HepG2 (cell line): ENCODE measurements at regions not wholly inside any gene's neighbourhood (a gene's known extent, or its start where the extent isn't known, plus 50 kb on each side); places are given as distances from the start of the nearest gene placed in this dataset.

Experiments used
- ATAC-seq: fragments of 200-7000 bp; cut with Tn5 transposase; 3 replicates; pipeline ENCODE4 v1.9.1; 2020; ENCODE audit warnings: mild to moderate bottlenecking, moderate library complexity
- BruUV-seq: library from RNA; stranded (reverse); fragments of 400-500 nt; replicated peaks from 2 replicates; lab custom pipeline; 2021; lab: Mats Ljungman, UMichigan
- CTCF ChIA-PET: fragments of 300-600 bp; formaldehyde crosslinking; extraction: SDS; loops from one replicate; lab custom pipeline; 2021; ENCODE audit warnings: low total read pairs, inconsistent platforms, low intra/inter-chr PET ratio; lab: Yijun Ruan, JAX
- POLR2A ChIA-PET: fragments of 350-600 bp; sonication (Branson Sonifier 250); formaldehyde crosslinking; loops from one replicate; lab custom pipeline; 2020; ENCODE audit warnings: antibody characterized with exemption, inconsistent platforms; lab: Yijun Ruan, JAX
- DNase-seq: peaks from one replicate; pipeline ENCODE4 v3.0.0-alpha.2; 2015; ENCODE audit warnings: low spot score
- FAIRE-seq: peaks from 3 replicates; lab custom pipeline; 2011; peaks lifted over from hg19 to GRCh38; lab: Jason Lieb, UNC
- H2AFZ ChIP-seq: one replicate; pipeline ENCODE4 v1.6.1; 2011; ENCODE audit warnings: low read length, inconsistent platforms
- H3K27ac ChIP-seq: fragments of 300-600 bp; 3 replicates; pipeline ENCODE4 v1.8.0; 2011; ENCODE audit warnings: mixed run types, mild to moderate bottlenecking, mixed read lengths, low read length, inconsistent platforms; ENCODE audit not compliant: insufficient read depth; ENCODE audit errors: extremely low read length
- H3K27me3 ChIP-seq, 2 experiments: fragments of 200-600 bp in 1 of 2; 2 replicates in 1 of 2; 3 replicates in 1 of 2; pipeline versions ENCODE4 v1.6.0 to v1.8.0; 2011; ENCODE audit warnings: low read length in 2 of 2, mild to moderate bottlenecking in 2 of 2, moderate library complexity in 2 of 2, inconsistent platforms in 1 of 2; ENCODE audit not compliant: insufficient read depth in 2 of 2, control insufficient read depth in 1 of 2
- H3K36me3 ChIP-seq, 2 experiments: fragments of 200-600 bp in 1 of 2; replicated peaks in 1 of 2; 2 replicates in 1 of 2; 3 replicates in 1 of 2; pipeline versions ENCODE4 v1.5.1 to v1.8.0; 2011; ENCODE audit warnings: low read length in 2 of 2, inconsistent platforms in 1 of 2; ENCODE audit not compliant: insufficient read depth in 2 of 2, control insufficient read depth in 1 of 2
- H3K4me1 ChIP-seq: 2 replicates; pipeline ENCODE4 v1.5.1; 2012; ENCODE audit warnings: low read length, inconsistent platforms; ENCODE audit not compliant: insufficient read depth
- H3K4me2 ChIP-seq: 2 replicates; pipeline ENCODE4 v1.6.0; 2011; ENCODE audit warnings: low read depth, low read length, inconsistent platforms
- H3K4me3 ChIP-seq, 3 experiments: fragments of 200-600 bp in 1 of 3; sonication (generic), shearing (Covaris generic) in 1 of 3; replicated peaks in 1 of 3; 2 replicates each; pipeline ENCODE4 v1.5.1; 2011 to 2016; ENCODE audit warnings: low read length in 3 of 3, inconsistent platforms in 2 of 3, low read depth in 2 of 3, mild to moderate bottlenecking in 2 of 3, control low read depth in 1 of 3, mixed read lengths in 1 of 3; ENCODE audit not compliant: insufficient read depth in 1 of 3
- H3K79me2 ChIP-seq: one replicate; pipeline ENCODE4 v1.6.1; 2011; ENCODE audit warnings: low read length, inconsistent platforms; ENCODE audit not compliant: insufficient read depth
- H3K9ac ChIP-seq: 2 replicates; pipeline ENCODE4 v1.6.0; 2011; ENCODE audit warnings: mild to moderate bottlenecking, low read depth, low read length, inconsistent platforms; ENCODE audit not compliant: insufficient read depth
- H3K9me3 ChIP-seq: 2 replicates; pipeline ENCODE4 v1.5.1; 2012; ENCODE audit warnings: mild to moderate bottlenecking, low read length
- H4K20me1 ChIP-seq: 2 replicates; pipeline ENCODE4 v1.6.0; 2011; ENCODE audit warnings: inconsistent platforms, mild to moderate bottlenecking, low read length, moderate library complexity; ENCODE audit not compliant: insufficient read depth
- ELK4 ChIP-seq: sonication (generic); formaldehyde crosslinking; IDR thresholded peaks from 2 replicates; pipeline ENCODE4 v1.9.0; 2021; ENCODE audit warnings: missing genetic modification reagents, borderline replicate concordance
- FOXA1 ChIP-seq, 2 experiments: fragments of 450-650 bp in 1 of 2; sonication (generic) in 1 of 2; formaldehyde crosslinking in 1 of 2; IDR thresholded peaks; 2 replicates each; pipeline versions ENCODE4 v1.4.0 to v1.6.1; 2016 to 2020; ENCODE audit warnings: missing genetic modification reagents in 1 of 2
- JUNB ChIP-seq: sonication (generic); formaldehyde crosslinking; IDR thresholded peaks from 2 replicates; pipeline ENCODE4 v1.8.0; 2022; ENCODE audit warnings: missing genetic modification reagents, mild to moderate bottlenecking, borderline replicate concordance
- MXD4 ChIP-seq: IDR thresholded peaks from 2 replicates; pipeline ENCODE4 v1.6.1; 2016; ENCODE audit warnings: mild to moderate bottlenecking, missing biosample characterization, missing genetic modification reagents
- NONO ChIP-seq, 2 experiments: fragments of 450-650 bp in 1 of 2; sonication (generic) in 1 of 2; formaldehyde crosslinking in 1 of 2; IDR thresholded peaks in 1 of 2; conservative IDR thresholded peaks in 1 of 2; 2 replicates each; pipeline versions ENCODE4 v1.6.1 to v1.8.0; 2017 to 2022; ENCODE audit warnings: mild to moderate bottlenecking in 1 of 2, missing genetic modification reagents in 1 of 2, moderate library complexity in 1 of 2
- NRL ChIP-seq: sonication (generic); formaldehyde crosslinking; IDR thresholded peaks from 2 replicates; pipeline ENCODE4 v1.5.0; 2020; ENCODE audit warnings: missing genetic modification reagents, mild to moderate bottlenecking, moderate library complexity, borderline replicate concordance
- PBX2 ChIP-seq: IDR thresholded peaks from 2 replicates; pipeline ENCODE4 v1.6.1; 2016; ENCODE audit warnings: control low read depth
- RNF2 ChIP-seq: fragments of 450-650 bp; conservative IDR thresholded peaks from 2 replicates; pipeline ENCODE4 v1.6.1; 2016; ENCODE audit warnings: low read depth
- TBL1XR1 ChIP-seq: fragments of 150-350 bp; IDR thresholded peaks from 2 replicates; pipeline ENCODE4 v1.6.1; 2014; ENCODE audit warnings: borderline replicate concordance, low read length; ENCODE audit not compliant: partially characterized antibody
- TMF1 ChIP-seq: sonication (generic); formaldehyde crosslinking; IDR thresholded peaks from 2 replicates; pipeline ENCODE4 v1.8.1; 2022; ENCODE audit warnings: low read depth, missing genetic modification reagents
- WIZ ChIP-seq: sonication (generic); formaldehyde crosslinking; IDR thresholded peaks from 2 replicates; pipeline ENCODE4 v1.5.1; 2020; ENCODE audit warnings: mild to moderate bottlenecking, missing genetic modification reagents
- ZNF282 ChIP-seq: fragments of 450-650 bp; IDR thresholded peaks from 2 replicates; pipeline ENCODE4 v1.6.1; 2018; ENCODE audit not compliant: partially characterized antibody
- ZNF777 ChIP-seq: sonication (generic); formaldehyde crosslinking; IDR thresholded peaks from 2 replicates; pipeline ENCODE4 v1.4.0; 2020; ENCODE audit warnings: missing genetic modification reagents
- ZNF816 ChIP-seq: sonication (generic); formaldehyde crosslinking; IDR thresholded peaks from 2 replicates; pipeline ENCODE4 v1.8.0; 2022; ENCODE audit warnings: missing genetic modification reagents, mild to moderate bottlenecking, borderline replicate concordance
- ZSCAN22 ChIP-seq: sonication (generic); formaldehyde crosslinking; IDR thresholded peaks from 2 replicates; pipeline ENCODE4 v1.4.0; 2020; ENCODE audit warnings: mild to moderate bottlenecking, missing genetic modification reagents
- whole genome bisulfite sequencing: methylation state at CpG from one replicate; pipeline ENCODE4 v1.1.6; 2017; ENCODE audit warnings: low lambda C conversion rate; 5-methylcytosine and 5-hydroxymethylcytosine counted together
- in situ Hi-C: cut with HindIII; loops from 2 replicates; pipeline ENCODE4 v1.10.0; 2017; ENCODE audit warnings: low pct_unique_long_range_greater_than_20kb; ENCODE audit not compliant: extremely low pct_ligation_motif_present
- intact Hi-C: fragments of 100-400 bp; cut with micrococcal nuclease; formaldehyde crosslinking; loops from one replicate; pipeline ENCODE4 v1.10.0; 2022; ENCODE audit not compliant: unreplicated experiment
- TF ChIP-seq, protein P1 (sequence below): sonication (generic); formaldehyde crosslinking; IDR thresholded peaks from 2 replicates; pipeline ENCODE4 v1.5.0; 2020; ENCODE audit warnings: mild to moderate bottlenecking, missing genetic modification reagents, moderate library complexity
- TF ChIP-seq, protein P2 (sequence below): sonication (generic); formaldehyde crosslinking; IDR thresholded peaks from 2 replicates; pipeline ENCODE4 v1.5.0; 2020; ENCODE audit warnings: missing genetic modification reagents

- Histone ChIP-seq H3K4me1 (peaks cover 8% of the 10 kb centered on the region), H3K4me3 (no peak overlapping the region), H2AFZ (no peak overlapping the region), H3K9me3 (no peaks in the 10 kb centered on the region), H3K36me3 (no peaks in the 10 kb centered on the region), H3K27ac (no peak overlapping the region), H3K27me3 (peaks cover 3 to 24% of the 10 kb centered on the region in 2 experiments; a peak in 3 of 5 replicates), H3K4me2 (no peak overlapping the region), H3K79me2 (no peaks in the 10 kb centered on the region), H4K20me1 (no peaks in the 10 kb centered on the region), H3K9ac (no peak overlapping the region)
- ChIA-PET CTCF (no interaction called here), POLR2A (no interaction called here)
- DNase-seq (no peak), FAIRE-seq (no peak), ATAC-seq (no peak)
- 16% methylated on average over 3 of the region's 3 CpGs for WGBS
- no TSS peak for BruUV-seq
- in situ Hi-C loops (no loop called here), intact Hi-C loops (no loop called here)
- TF ChIP-seq TBL1XR1, result no peak
- TF ChIP-seq NONO (IDR thresholded peaks at IDR 0.05), result 0 out of 2 replicates have a peak, but pooled peaks have one; percentile 53
- no peak for TF ChIP-seq NONO (CRISPR knock-in tag; conservative IDR thresholded peaks at IDR 0.05)
- 0 out of 2 replicates have a peak, but pooled peaks have one; percentile 13 for TF ChIP-seq ELK4 (CRISPR knock-in tag)
- TF ChIP-seq RNF2, result no peak
- TF ChIP-seq, protein P1, sequence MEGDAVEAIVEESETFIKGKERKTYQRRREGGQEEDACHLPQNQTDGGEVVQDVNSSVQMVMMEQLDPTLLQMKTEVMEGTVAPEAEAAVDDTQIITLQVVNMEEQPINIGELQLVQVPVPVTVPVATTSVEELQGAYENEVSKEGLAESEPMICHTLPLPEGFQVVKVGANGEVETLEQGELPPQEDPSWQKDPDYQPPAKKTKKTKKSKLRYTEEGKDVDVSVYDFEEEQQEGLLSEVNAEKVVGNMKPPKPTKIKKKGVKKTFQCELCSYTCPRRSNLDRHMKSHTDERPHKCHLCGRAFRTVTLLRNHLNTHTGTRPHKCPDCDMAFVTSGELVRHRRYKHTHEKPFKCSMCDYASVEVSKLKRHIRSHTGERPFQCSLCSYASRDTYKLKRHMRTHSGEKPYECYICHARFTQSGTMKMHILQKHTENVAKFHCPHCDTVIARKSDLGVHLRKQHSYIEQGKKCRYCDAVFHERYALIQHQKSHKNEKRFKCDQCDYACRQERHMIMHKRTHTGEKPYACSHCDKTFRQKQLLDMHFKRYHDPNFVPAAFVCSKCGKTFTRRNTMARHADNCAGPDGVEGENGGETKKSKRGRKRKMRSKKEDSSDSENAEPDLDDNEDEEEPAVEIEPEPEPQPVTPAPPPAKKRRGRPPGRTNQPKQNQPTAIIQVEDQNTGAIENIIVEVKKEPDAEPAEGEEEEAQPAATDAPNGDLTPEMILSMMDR, result no peak
- TF ChIP-seq PBX2, result no peak
- TF ChIP-seq ZNF777 (CRISPR knock-in tag), result no peak
- no peak for TF ChIP-seq ZSCAN22
- 0 out of 2 replicates have a peak, but pooled peaks have one; percentile 35 for TF ChIP-seq JUNB
- TF ChIP-seq, protein P2, sequence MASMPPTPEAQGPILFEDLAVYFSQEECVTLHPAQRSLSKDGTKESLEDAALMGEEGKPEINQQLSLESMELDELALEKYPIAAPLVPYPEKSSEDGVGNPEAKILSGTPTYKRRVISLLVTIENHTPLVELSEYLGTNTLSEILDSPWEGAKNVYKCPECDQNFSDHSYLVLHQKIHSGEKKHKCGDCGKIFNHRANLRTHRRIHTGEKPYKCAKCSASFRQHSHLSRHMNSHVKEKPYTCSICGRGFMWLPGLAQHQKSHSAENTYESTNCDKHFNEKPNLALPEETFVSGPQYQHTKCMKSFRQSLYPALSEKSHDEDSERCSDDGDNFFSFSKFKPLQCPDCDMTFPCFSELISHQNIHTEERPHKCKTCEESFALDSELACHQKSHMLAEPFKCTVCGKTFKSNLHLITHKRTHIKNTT (CRISPR knock-in tag), result no peak
- no peak for TF ChIP-seq TMF1
- TF ChIP-seq FOXA1 (IDR thresholded peaks at IDR 0.05), result 0 out of 2 replicates have a peak, but pooled peaks have one; percentile 28
- TF ChIP-seq FOXA1 (CRISPR knock-in tag; IDR thresholded peaks at IDR 0.05), result no peak
- no peak for TF ChIP-seq NRL (CRISPR knock-in tag)
- no peak for TF ChIP-seq ZNF816
- TF ChIP-seq WIZ (CRISPR knock-in tag), result no peak
- TF ChIP-seq MXD4 (CRISPR knock-in tag), result no peak
- peak; percentile 37 for TF ChIP-seq ZNF282
Observed at GRCh38 chr16:22674832-22675191, 139.2 kb upstream of the HS3ST2 start.
